HEK293T (cell line): ENCODE measurements at regions not wholly inside any gene's neighbourhood (a gene's known extent, or its start where the extent isn't known, plus 50 kb on each side); places are given as distances from the start of the nearest gene placed in this dataset.

Source experiments
- CTCF ChIA-PET: fragments of 350-600 bp; formaldehyde crosslinking; extraction: SDS; loops from one replicate; lab custom pipeline; 2021; ENCODE audit warnings: antibody characterized with exemption, inconsistent platforms; lab: Yijun Ruan, JAX
- POLR2A ChIA-PET: fragments of 350-600 bp; formaldehyde crosslinking; extraction: SDS; loops from one replicate; lab custom pipeline; 2020; ENCODE audit warnings: antibody characterized with exemption, inconsistent platforms; lab: Yijun Ruan, JAX
- DNase-seq: peaks from one replicate; pipeline ENCODE4 v3.0.0; 2012; ENCODE audit warnings: mixed read lengths; ENCODE audit errors: extremely low spot score
- ARNT ChIP-seq: fragments of 450-650 bp; IDR thresholded peaks from 2 replicates; pipeline ENCODE4 v1.6.1; 2017; ENCODE audit warnings: mild to moderate bottlenecking
- BHLHE40 ChIP-seq: fragments of 450-650 bp; IDR thresholded peaks from 2 replicates; pipeline ENCODE4 v1.6.1; 2016; ENCODE audit warnings: mild to moderate bottlenecking, moderate library complexity, borderline replicate concordance
- CTBP1 ChIP-seq: fragments of 450-650 bp; IDR thresholded peaks from 2 replicates; pipeline ENCODE4 v1.6.1; 2016; ENCODE audit warnings: borderline replicate concordance
- ELF4 ChIP-seq: fragments of 450-650 bp; IDR thresholded peaks from 2 replicates; pipeline ENCODE4 v1.6.1; 2017; ENCODE audit warnings: antibody characterized with exemption
- FOXA1 ChIP-seq: fragments of 450-650 bp; IDR thresholded peaks from 2 replicates; pipeline ENCODE4 v1.6.1; 2016; ENCODE audit warnings: mild to moderate bottlenecking
- FOXK2 ChIP-seq: fragments of 450-650 bp; IDR thresholded peaks from 2 replicates; pipeline ENCODE4 v1.6.1; 2016; ENCODE audit warnings: mild to moderate bottlenecking
- FOXM1 ChIP-seq: fragments of 450-650 bp; IDR thresholded peaks from 2 replicates; pipeline ENCODE4 v1.6.1; 2017; ENCODE audit warnings: mild to moderate bottlenecking, borderline replicate concordance
- HDGF ChIP-seq: fragments of 450-650 bp; IDR thresholded peaks from 2 replicates; pipeline ENCODE4 v1.6.1; 2017; ENCODE audit warnings: antibody characterized with exemption, borderline replicate concordance
- L3MBTL2 ChIP-seq: fragments of 450-650 bp; conservative IDR thresholded peaks from 2 replicates; pipeline ENCODE4 v1.6.1; 2016; ENCODE audit warnings: mild to moderate bottlenecking
- LEF1 ChIP-seq: fragments of 450-650 bp; IDR thresholded peaks from 2 replicates; pipeline ENCODE4 v1.6.1; 2017; ENCODE audit warnings: mild to moderate bottlenecking, borderline replicate concordance
- NFRKB ChIP-seq: fragments of 450-650 bp; IDR thresholded peaks from 2 replicates; pipeline ENCODE4 v1.6.1; 2016; ENCODE audit warnings: mild to moderate bottlenecking, moderate library complexity
- PKNOX1 ChIP-seq: fragments of 450-650 bp; IDR thresholded peaks from 2 replicates; pipeline ENCODE4 v1.6.1; 2016
- SP1 ChIP-seq: fragments of 450-650 bp; IDR thresholded peaks from 2 replicates; pipeline ENCODE4 v1.6.1; 2017
- SUZ12 ChIP-seq: fragments of 450-650 bp; IDR thresholded peaks from 2 replicates; pipeline ENCODE4 v1.6.1; 2016; ENCODE audit warnings: mild to moderate bottlenecking
- TARDBP ChIP-seq: fragments of 450-650 bp; IDR thresholded peaks from 2 replicates; pipeline ENCODE4 v1.6.1; 2016
- ZNF384 ChIP-seq: fragments of 450-650 bp; IDR thresholded peaks from 2 replicates; pipeline ENCODE4 v1.6.1; 2016

GRCh38 chr21:24470852-24471251 lies 1136.4 kb downstream of the MRPL39 start:
- TF ChIP-seq SP1, result no peak
- DNase-seq, result no peak
- ChIA-PET POLR2A (no interaction called here), CTCF (no interaction called here)

DNA sequence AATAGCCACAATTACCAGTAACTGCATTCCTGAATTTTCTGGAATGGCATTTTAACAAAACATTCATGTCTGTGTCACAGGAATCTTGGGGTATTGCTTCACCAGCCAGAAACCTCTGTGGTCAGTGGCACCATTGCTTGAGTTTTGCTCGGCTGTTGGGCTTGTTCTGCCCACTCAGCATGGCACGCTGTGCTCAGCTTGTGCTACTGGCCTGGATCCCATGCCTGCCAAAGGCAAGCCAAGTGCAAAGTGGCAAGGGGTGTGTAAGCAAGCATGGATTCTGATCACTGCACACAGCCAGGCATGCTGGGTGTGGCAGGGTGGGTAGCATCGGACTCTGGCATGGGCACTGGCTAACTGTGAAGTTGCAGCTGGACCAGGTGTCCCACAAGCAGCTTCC lies 1150.9 kb downstream of the MRPL39 start:
- ChIA-PET CTCF (no interaction called here), POLR2A (no interaction called here)

DNA sequence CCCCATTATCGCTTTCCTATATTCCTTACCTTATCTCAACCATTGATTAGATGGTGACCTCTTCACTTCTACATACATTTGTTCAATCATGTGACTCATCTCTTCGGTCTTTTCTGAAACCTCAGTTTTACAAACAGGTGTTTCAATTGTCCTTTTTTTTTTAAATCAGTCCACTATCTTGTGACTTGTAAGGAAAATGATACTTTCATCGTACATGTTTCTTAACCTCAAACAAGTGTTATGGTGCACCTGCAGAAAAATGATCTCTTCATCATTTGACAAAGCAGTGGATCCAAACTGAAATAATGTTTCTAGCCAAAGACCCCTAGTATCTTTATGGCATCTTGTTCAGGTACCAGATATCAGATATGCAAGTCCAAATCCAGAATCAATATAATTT lies 1157.2 kb downstream of the MRPL39 start:
- ChIA-PET POLR2A (no interaction called here), CTCF (no interaction called here)
- DNase-seq, result no peak
- TF ChIP-seq TARDBP, result no peak
- no peak for TF ChIP-seq FOXA1
- TF ChIP-seq ZNF384, result no peak
- no peak for TF ChIP-seq ARNT
- no peak for TF ChIP-seq HDGF
- no peak for TF ChIP-seq L3MBTL2
- TF ChIP-seq FOXM1, result no peak
- TF ChIP-seq PKNOX1, result no peak
- no peak for TF ChIP-seq SUZ12

More for the DNA sequence above, 1150.9 kb downstream of the MRPL39 start:
- TF ChIP-seq ZNF384 (no peak), L3MBTL2 (no peak), FOXM1 (no peak), SP1 (no peak), NFRKB (no peak), PKNOX1 (no peak), ARNT (no peak), FOXA1 (no peak), CTBP1 (no peak), ELF4 (no peak), LEF1 (no peak), SUZ12 (no peak), HDGF (no peak), BHLHE40 (no peak), TARDBP (no peak), FOXK2 (no peak)
- DNase-seq, result no peak

- POLR2A ChIA-PET, result no interaction called here
- no peak for TF ChIP-seq SUZ12
- no peak for TF ChIP-seq FOXK2
- no peak for TF ChIP-seq LEF1
- no peak for TF ChIP-seq SP1
- no peak for TF ChIP-seq NFRKB
- no peak for TF ChIP-seq FOXA1
- no peak for TF ChIP-seq HDGF
- TF ChIP-seq ELF4, result no peak
- TF ChIP-seq FOXM1, result no peak
- TF ChIP-seq TARDBP, result no peak
- CTCF ChIA-PET, result no interaction called here
- DNase-seq, result no peak
Observed at GRCh38 chr21:24445517-24445916, 1161.8 kb downstream of the MRPL39 start.

DNA sequence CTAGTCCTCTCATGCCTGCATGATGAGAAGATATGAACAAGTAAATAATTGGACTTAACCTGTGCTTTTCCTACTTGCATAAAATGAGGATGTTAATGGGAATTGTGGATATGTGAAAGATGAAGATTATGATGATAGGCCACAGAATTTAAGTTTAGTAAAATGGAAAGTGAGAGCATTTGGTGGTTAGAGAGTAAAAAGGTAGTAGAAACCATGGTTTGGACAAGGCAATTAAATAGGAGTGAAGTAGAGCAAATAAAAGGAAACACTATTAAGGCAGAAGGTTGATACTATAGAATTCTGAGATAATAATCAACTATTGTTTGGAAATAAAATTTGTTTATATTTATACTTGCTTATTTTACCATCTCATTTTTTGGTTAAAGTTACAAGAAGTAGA lies 1162.5 kb downstream of the MRPL39 start:
- no peak for DNase-seq
- no peak for TF ChIP-seq BHLHE40
- TF ChIP-seq HDGF, result no peak
- TF ChIP-seq LEF1, result no peak
- TF ChIP-seq ARNT, result no peak
- no peak for TF ChIP-seq FOXM1
- TF ChIP-seq SP1, result no peak
- POLR2A ChIA-PET, result no interaction called here
- CTCF ChIA-PET, result no interaction called here

DNA sequence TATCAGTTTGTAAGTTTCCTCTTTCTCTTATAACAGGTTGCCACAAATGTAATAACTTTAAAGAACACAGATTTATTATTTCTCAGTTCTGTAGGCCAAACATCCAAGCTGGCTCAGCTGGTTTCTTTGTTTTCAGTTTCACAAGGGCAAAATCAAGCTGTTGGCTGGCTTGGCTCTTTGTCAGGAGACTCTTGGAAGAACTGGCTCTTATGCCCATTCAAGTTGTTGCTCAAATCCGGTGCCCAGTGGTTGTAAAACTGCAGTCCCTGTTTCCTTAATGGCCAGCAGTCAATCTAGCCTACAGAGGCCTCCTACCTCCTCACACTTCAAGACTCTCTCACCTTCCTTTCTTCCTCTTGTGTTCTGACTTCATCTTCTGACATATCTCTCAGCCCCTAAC lies 1171.0 kb downstream of the MRPL39 start:
- POLR2A ChIA-PET, result no interaction called here
- CTCF ChIA-PET, result no interaction called here
- TF ChIP-seq FOXA1 (no peak), L3MBTL2 (no peak), HDGF (no peak), SP1 (no peak), FOXM1 (no peak), LEF1 (no peak), ARNT (no peak), BHLHE40 (no peak), ZNF384 (no peak), SUZ12 (no peak), FOXK2 (no peak), NFRKB (no peak), CTBP1 (no peak)
- DNase-seq, result no peak

DNA sequence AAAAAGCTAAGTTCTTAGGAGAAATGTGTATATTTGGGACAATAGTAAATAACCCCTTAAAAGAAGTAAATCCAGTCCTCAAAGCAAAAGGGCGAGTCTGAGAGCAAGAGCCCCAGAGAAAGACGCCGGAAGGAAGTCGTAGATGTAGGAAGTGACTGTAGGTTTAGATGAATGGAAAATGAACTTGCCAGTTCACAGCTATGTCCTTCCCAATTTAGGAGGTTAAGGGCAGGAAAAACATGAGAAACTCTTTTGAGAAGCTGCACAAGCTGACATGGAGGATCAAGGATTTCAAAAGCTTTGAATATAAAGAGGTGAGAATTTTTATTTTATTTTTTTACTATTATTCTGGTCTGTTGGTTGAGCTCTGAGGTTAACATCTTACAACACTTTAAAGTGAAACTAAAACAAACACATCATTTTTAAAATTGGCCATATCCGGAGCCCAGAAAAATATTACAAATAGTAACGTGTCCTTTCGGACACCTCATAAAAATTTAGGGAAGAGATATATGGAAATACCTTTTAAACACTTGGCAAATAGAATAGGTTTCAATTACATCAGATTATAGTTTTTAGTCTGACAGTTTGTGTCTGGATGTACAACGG lies 1178.6 kb downstream of the MRPL39 start:
- no peak for DNase-seq
- CTCF ChIA-PET, result no interaction called here

More for the DNA sequence above, 1178.6 kb downstream of the MRPL39 start:
- POLR2A ChIA-PET, result no interaction called here
- TF ChIP-seq TARDBP, result no peak
- TF ChIP-seq CTBP1, result no peak
- TF ChIP-seq ELF4, result no peak
- TF ChIP-seq FOXK2, result no peak
- no peak for TF ChIP-seq LEF1
